GM12878 (cell line): ENCODE measurements at regions not wholly inside any gene's neighbourhood (a gene's known extent, or its start where the extent isn't known, plus 50 kb on each side); places are given as distances from the start of the nearest gene placed in this dataset.

Experiments used
- ATAC-seq: fragments of 200-7000 bp; cut with Tn5 transposase; 3 replicates; pipeline ENCODE4 v1.9.1; 2020; ENCODE audit warnings: mild to moderate bottlenecking, moderate library complexity
- BruUV-seq: library from RNA; stranded (reverse); fragments of 400-500 nt; replicated peaks from 2 replicates; lab custom pipeline; 2021; lab: Mats Ljungman, UMichigan
- CTCF ChIA-PET: fragments of 300-600 bp; sonication (Branson Sonifier 250); formaldehyde crosslinking; extraction: SDS; loops from one replicate; lab custom pipeline; 2021; ENCODE audit warnings: inconsistent platforms; lab: Yijun Ruan, JAX
- POLR2A ChIA-PET: fragments of 350-600 bp; formaldehyde crosslinking; extraction: SDS; loops from one replicate; lab custom pipeline; 2021; ENCODE audit warnings: inconsistent platforms; lab: Charles Lee
- RAD21 ChIA-PET: fragments of 300-600 bp; sonication (Branson Sonifier 250); formaldehyde crosslinking; loops from one replicate; lab custom pipeline; 2023; ENCODE audit warnings: antibody characterized with exemption; ENCODE audit not compliant: unreplicated experiment; lab: Charles Lee
- SMC1A ChIA-PET: fragments of 300-600 bp; sonication (Branson Sonifier 250); formaldehyde crosslinking; loops from one replicate; lab custom pipeline; 2023; ENCODE audit not compliant: unreplicated experiment, uncharacterized antibody; lab: Charles Lee
- DNase-seq: peaks from one replicate; pipeline ENCODE4 v3.0.0-alpha.2; 2011; ENCODE audit warnings: low read depth, low spot score
- FAIRE-seq: peaks from 3 replicates; lab custom pipeline; 2011; peaks lifted over from hg19 to GRCh38; lab: Jason Lieb, UNC
- H2AFZ ChIP-seq: 2 replicates; pipeline ENCODE4 v1.6.0; 2011; ENCODE audit warnings: low read depth, low read length, control low read depth; ENCODE audit not compliant: control insufficient read depth
- H3K27ac ChIP-seq: 2 replicates; pipeline ENCODE4 v1.5.1; 2011; ENCODE audit warnings: control low read depth; ENCODE audit not compliant: control insufficient read depth, insufficient read depth
- H3K27me3 ChIP-seq, 2 experiments: replicated peaks in 1 of 2; 2 replicates each; pipeline versions ENCODE4 v1.6.0 to v1.6.1; 2011; ENCODE audit warnings: low read length in 1 of 2; ENCODE audit not compliant: control insufficient read depth in 2 of 2, insufficient read depth in 2 of 2
- H3K36me3 ChIP-seq, 2 experiments: 2 replicates each; pipeline ENCODE4 v1.5.1; 2011; ENCODE audit warnings: low read length in 1 of 2; ENCODE audit not compliant: control insufficient read depth in 2 of 2, insufficient read depth in 2 of 2
- H3K4me1 ChIP-seq: 2 replicates; pipeline ENCODE4 v1.6.1; 2011; ENCODE audit warnings: mild to moderate bottlenecking, low read length, moderate library complexity, mixed read lengths; ENCODE audit not compliant: control insufficient read depth, insufficient read depth
- H3K4me2 ChIP-seq: 2 replicates; pipeline ENCODE4 v1.6.0; 2011; ENCODE audit warnings: control low read depth; ENCODE audit not compliant: control insufficient read depth, insufficient read depth
- H3K4me3 ChIP-seq: fragments of 200-600 bp; sonication (generic); 2 replicates; pipeline ENCODE4 v1.5.1; 2016
- H3K79me2 ChIP-seq: 2 replicates; pipeline ENCODE4 v1.6.0; 2011; ENCODE audit warnings: low read length; ENCODE audit not compliant: control insufficient read depth, insufficient read depth
- H3K9ac ChIP-seq: 2 replicates; pipeline ENCODE4 v1.8.0; 2011; ENCODE audit warnings: low read length, control low read depth, mixed read lengths; ENCODE audit not compliant: control insufficient read depth, insufficient read depth
- H3K9me3 ChIP-seq: replicated peaks from 3 replicates; pipeline ENCODE4 v1.5.1; 2011; ENCODE audit warnings: mild to moderate bottlenecking, low read length; ENCODE audit not compliant: control insufficient read depth, insufficient read depth
- H4K20me1 ChIP-seq: 2 replicates; pipeline ENCODE4 v1.6.0; 2011; ENCODE audit not compliant: control insufficient read depth, insufficient read depth
- HDAC2 ChIP-seq: fragments of 200-600 bp; sonication (generic); IDR thresholded peaks from 2 replicates; pipeline ENCODE4 v1.6.1; 2017
- IRF4 ChIP-seq: IDR thresholded peaks from 2 replicates; pipeline ENCODE4 v1.6.1; 2011; ENCODE audit warnings: low read depth, low read length
- KAT2A ChIP-seq: conservative IDR thresholded peaks from 2 replicates; pipeline ENCODE4 v1.6.1; 2011; ENCODE audit warnings: low read depth, low read length; ENCODE audit not compliant: control insufficient read depth
- NR2C2 ChIP-seq: IDR thresholded peaks from 2 replicates; pipeline ENCODE4 v1.6.1; 2011; ENCODE audit warnings: borderline replicate concordance, low read depth; ENCODE audit not compliant: control insufficient read depth, insufficient read length
- STAT1 ChIP-seq: fragments of 450-650 bp; conservative IDR thresholded peaks from 2 replicates; pipeline ENCODE4 v1.6.1; 2014; ENCODE audit warnings: antibody characterized with exemption, mild to moderate bottlenecking
- TAF1 ChIP-seq: IDR thresholded peaks from 2 replicates; pipeline ENCODE4 v1.6.1; 2011; ENCODE audit warnings: mild to moderate bottlenecking, low read depth, low read length, borderline replicate concordance
- WRNIP1 ChIP-seq: IDR thresholded peaks from 2 replicates; pipeline ENCODE4 v1.6.1; 2011; ENCODE audit warnings: low read depth, low read length, improper control_type of control experiment, borderline replicate concordance
- ZNF24 ChIP-seq: fragments of 450-650 bp; IDR thresholded peaks from 2 replicates; pipeline ENCODE4 v1.6.1; 2017; ENCODE audit warnings: antibody characterized with exemption, mild to moderate bottlenecking
- whole genome bisulfite sequencing: methylation state at CpG from one replicate; pipeline ENCODE4 v1.1.6; 2016; ENCODE audit warnings: low lambda C conversion rate; ENCODE audit not compliant: insufficient replicate concordance, insufficient coverage; ENCODE audit errors: missing lambda C conversion rate; 5-methylcytosine and 5-hydroxymethylcytosine counted together
- in situ Hi-C: fragments of 300-500 bp; cut with MboI; formaldehyde crosslinking; loops from 9 replicates; pipeline ENCODE4 v1.14.3; 2018; ENCODE audit warnings: mixed read lengths
- intact Hi-C: fragments of 100-400 bp; cut with micrococcal nuclease; formaldehyde crosslinking; loops from one replicate; pipeline ENCODE4 v1.14.2; 2022; ENCODE audit not compliant: unreplicated experiment
- TF ChIP-seq, protein P1 (sequence below): fragments of 450-650 bp; IDR thresholded peaks from 2 replicates; pipeline ENCODE4 v1.6.1; 2016; ENCODE audit warnings: mild to moderate bottlenecking
- TF ChIP-seq, protein P2 (sequence below): IDR thresholded peaks from 2 replicates; pipeline ENCODE4 v1.6.1; 2011; ENCODE audit warnings: low read depth, low read length, improper control_type of control experiment, borderline replicate concordance
- TF ChIP-seq, protein P3 (sequence below): IDR thresholded peaks from 2 replicates; pipeline ENCODE4 v1.6.1; 2012; ENCODE audit warnings: mild to moderate bottlenecking, low read depth, low read length
- TF ChIP-seq, protein P4 (sequence below): fragments of 450-650 bp; IDR thresholded peaks from 2 replicates; pipeline ENCODE4 v1.6.1; 2017; ENCODE audit warnings: antibody characterized with exemption, mild to moderate bottlenecking, moderate library complexity

DNA sequence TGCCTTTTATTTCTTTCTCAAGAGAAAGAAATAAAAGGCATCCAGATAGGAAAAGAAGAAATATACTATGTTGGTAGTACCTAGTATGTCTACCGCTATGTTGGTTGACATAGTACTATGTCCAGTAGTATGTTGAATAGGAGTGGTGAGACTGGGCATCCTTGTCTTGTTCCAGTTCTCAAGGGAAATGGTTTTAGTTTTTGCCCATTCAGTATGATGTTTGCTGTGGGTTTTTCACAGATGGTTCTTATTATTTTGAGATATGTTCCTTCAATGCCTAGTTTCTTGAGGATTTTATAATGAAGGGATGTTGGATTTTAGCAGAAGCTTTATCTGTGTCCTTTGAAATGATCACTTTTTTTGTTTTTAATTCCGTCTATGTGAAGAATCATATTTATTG, 53.0 kb upstream of the CSNK1A1L start:
- no peak for DNase-seq
- no peak for TF ChIP-seq TAF1
- TF ChIP-seq IRF4: no peak
- no peak for TF ChIP-seq WRNIP1
- TF ChIP-seq, protein P1, sequence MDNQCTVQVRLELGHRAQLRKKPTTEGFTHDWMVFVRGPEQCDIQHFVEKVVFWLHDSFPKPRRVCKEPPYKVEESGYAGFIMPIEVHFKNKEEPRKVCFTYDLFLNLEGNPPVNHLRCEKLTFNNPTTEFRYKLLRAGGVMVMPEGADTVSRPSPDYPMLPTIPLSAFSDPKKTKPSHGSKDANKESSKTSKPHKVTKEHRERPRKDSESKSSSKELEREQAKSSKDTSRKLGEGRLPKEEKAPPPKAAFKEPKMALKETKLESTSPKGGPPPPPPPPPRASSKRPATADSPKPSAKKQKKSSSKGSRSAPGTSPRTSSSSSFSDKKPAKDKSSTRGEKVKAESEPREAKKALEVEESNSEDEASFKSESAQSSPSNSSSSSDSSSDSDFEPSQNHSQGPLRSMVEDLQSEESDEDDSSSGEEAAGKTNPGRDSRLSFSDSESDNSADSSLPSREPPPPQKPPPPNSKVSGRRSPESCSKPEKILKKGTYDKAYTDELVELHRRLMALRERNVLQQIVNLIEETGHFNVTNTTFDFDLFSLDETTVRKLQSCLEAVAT: no peak
- TF ChIP-seq, protein P2, sequence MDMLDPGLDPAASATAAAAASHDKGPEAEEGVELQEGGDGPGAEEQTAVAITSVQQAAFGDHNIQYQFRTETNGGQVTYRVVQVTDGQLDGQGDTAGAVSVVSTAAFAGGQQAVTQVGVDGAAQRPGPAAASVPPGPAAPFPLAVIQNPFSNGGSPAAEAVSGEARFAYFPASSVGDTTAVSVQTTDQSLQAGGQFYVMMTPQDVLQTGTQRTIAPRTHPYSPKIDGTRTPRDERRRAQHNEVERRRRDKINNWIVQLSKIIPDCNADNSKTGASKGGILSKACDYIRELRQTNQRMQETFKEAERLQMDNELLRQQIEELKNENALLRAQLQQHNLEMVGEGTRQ: no peak
- TF ChIP-seq STAT1: no peak
- TF ChIP-seq, protein P3, sequence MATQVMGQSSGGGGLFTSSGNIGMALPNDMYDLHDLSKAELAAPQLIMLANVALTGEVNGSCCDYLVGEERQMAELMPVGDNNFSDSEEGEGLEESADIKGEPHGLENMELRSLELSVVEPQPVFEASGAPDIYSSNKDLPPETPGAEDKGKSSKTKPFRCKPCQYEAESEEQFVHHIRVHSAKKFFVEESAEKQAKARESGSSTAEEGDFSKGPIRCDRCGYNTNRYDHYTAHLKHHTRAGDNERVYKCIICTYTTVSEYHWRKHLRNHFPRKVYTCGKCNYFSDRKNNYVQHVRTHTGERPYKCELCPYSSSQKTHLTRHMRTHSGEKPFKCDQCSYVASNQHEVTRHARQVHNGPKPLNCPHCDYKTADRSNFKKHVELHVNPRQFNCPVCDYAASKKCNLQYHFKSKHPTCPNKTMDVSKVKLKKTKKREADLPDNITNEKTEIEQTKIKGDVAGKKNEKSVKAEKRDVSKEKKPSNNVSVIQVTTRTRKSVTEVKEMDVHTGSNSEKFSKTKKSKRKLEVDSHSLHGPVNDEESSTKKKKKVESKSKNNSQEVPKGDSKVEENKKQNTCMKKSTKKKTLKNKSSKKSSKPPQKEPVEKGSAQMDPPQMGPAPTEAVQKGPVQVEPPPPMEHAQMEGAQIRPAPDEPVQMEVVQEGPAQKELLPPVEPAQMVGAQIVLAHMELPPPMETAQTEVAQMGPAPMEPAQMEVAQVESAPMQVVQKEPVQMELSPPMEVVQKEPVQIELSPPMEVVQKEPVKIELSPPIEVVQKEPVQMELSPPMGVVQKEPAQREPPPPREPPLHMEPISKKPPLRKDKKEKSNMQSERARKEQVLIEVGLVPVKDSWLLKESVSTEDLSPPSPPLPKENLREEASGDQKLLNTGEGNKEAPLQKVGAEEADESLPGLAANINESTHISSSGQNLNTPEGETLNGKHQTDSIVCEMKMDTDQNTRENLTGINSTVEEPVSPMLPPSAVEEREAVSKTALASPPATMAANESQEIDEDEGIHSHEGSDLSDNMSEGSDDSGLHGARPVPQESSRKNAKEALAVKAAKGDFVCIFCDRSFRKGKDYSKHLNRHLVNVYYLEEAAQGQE: no peak
- no peak for TF ChIP-seq KAT2A
- TF ChIP-seq HDAC2: no peak
- TF ChIP-seq NR2C2: no peak
- no peak for TF ChIP-seq ZNF24
- TF ChIP-seq, protein P4, sequence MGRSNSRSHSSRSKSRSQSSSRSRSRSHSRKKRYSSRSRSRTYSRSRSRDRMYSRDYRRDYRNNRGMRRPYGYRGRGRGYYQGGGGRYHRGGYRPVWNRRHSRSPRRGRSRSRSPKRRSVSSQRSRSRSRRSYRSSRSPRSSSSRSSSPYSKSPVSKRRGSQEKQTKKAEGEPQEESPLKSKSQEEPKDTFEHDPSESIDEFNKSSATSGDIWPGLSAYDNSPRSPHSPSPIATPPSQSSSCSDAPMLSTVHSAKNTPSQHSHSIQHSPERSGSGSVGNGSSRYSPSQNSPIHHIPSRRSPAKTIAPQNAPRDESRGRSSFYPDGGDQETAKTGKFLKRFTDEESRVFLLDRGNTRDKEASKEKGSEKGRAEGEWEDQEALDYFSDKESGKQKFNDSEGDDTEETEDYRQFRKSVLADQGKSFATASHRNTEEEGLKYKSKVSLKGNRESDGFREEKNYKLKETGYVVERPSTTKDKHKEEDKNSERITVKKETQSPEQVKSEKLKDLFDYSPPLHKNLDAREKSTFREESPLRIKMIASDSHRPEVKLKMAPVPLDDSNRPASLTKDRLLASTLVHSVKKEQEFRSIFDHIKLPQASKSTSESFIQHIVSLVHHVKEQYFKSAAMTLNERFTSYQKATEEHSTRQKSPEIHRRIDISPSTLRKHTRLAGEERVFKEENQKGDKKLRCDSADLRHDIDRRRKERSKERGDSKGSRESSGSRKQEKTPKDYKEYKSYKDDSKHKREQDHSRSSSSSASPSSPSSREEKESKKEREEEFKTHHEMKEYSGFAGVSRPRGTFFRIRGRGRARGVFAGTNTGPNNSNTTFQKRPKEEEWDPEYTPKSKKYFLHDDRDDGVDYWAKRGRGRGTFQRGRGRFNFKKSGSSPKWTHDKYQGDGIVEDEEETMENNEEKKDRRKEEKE: no peak
- TF ChIP-seq, all 136 proteins: peak for 0
- Histone ChIP-seq H3K27ac (no peak overlapping the region), H3K27me3 (no peaks in the 10 kb centered on the region), H3K9me3 (no peaks in the 10 kb centered on the region), H3K4me2 (no peak overlapping the region), H3K4me1 (no peaks in the 10 kb centered on the region), H3K79me2 (no peaks in the 10 kb centered on the region), H2AFZ (no peak overlapping the region), H3K4me3 (no peak overlapping the region), H3K36me3 (no peaks in the 10 kb centered on the region), H3K9ac (no peak overlapping the region), H4K20me1 (no peaks in the 10 kb centered on the region)
- SMC1A ChIA-PET: no interaction called here
- CTCF ChIA-PET: no interaction called here
- intact Hi-C loops: no loop called here
- WGBS: 5% methylated on average over 2 of the region's 2 CpGs
- no TSS peak for BruUV-seq
- FAIRE-seq: no peak
- ATAC-seq: no peak
- RAD21 ChIA-PET: no interaction called here
- POLR2A ChIA-PET: no interaction called here
- in situ Hi-C loops: no loop called here
